GM23248 (cell line): ENCODE measurements at regions not wholly inside any gene's neighbourhood (a gene's known extent, or its start where the extent isn't known, plus 50 kb on each side); places are given as distances from the start of the nearest gene placed in this dataset.

Source experiments
- EZH2 ChIP-seq: fragments of 200-600 bp; sonication (generic); IDR thresholded peaks from 2 replicates; pipeline ENCODE4 v1.6.1; 2018; ENCODE audit warnings: antibody characterized with exemption, mild to moderate bottlenecking; ENCODE audit not compliant: insufficient read depth, poor library complexity, severe bottlenecking
- EZH2phosphoT487 ChIP-seq: fragments of 200-600 bp; sonication (generic); IDR thresholded peaks from 2 replicates; pipeline ENCODE4 v1.6.1; 2018; ENCODE audit warnings: antibody characterized with exemption, moderate library complexity, mild to moderate bottlenecking, low read depth; ENCODE audit not compliant: insufficient read depth

DNA sequence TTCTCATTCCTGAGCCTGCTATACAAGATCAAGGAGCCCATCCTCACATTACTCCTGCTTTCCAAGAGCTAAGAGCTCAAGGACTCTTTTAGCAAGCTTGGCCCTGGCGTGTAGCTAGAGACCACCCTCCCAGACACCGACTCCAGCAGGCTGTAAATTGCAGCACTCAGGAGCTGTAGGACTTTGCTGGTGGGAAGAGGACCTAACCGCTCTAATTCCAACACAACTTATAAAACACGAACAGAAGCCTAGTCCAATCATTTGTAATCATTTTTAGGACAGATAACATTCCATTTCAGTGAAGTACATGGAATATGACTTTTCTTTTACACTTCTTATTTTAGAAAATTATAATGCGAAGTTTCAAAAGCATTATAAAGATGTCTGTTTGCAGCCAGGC lies 219.9 kb downstream of the NXNL2 start:
- TF ChIP-seq EZH2 (no peak), EZH2phosphoT487 (no peak)
